ENCODE measurements at regions not wholly inside any gene's neighbourhood (a gene's known extent, or its start where the extent isn't known, plus 50 kb on each side); places are given as distances from the start of the nearest gene placed in this dataset.

DNA sequence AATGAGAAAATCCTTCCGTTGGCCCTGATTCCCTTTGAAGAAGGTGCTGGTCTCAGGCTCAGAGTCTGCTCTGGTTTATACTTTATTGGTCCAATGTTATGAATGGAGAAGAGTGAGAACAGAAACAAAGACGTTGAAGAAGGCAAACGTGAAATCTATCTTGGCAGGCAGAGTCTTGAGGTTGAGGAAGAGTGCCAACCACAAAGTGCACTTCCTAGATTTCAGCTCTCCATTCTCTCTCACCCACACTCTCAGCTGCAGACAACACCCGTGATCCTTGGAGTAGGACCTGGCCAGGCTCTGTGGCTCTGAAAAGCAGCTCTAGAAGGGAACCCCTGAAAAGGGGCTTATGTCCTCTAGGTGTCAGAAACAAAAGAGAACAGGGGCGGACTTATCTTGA lies 128.9 kb upstream of the PLXNA4 start:
- TF ChIP-seq, protein P1, sequence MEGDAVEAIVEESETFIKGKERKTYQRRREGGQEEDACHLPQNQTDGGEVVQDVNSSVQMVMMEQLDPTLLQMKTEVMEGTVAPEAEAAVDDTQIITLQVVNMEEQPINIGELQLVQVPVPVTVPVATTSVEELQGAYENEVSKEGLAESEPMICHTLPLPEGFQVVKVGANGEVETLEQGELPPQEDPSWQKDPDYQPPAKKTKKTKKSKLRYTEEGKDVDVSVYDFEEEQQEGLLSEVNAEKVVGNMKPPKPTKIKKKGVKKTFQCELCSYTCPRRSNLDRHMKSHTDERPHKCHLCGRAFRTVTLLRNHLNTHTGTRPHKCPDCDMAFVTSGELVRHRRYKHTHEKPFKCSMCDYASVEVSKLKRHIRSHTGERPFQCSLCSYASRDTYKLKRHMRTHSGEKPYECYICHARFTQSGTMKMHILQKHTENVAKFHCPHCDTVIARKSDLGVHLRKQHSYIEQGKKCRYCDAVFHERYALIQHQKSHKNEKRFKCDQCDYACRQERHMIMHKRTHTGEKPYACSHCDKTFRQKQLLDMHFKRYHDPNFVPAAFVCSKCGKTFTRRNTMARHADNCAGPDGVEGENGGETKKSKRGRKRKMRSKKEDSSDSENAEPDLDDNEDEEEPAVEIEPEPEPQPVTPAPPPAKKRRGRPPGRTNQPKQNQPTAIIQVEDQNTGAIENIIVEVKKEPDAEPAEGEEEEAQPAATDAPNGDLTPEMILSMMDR (IDR thresholded peaks at IDR 0.05; ENCODE audit: low read depth, low read length) = no peak
- no peak for TF ChIP-seq EZH2phosphoT487 (IDR thresholded peaks at IDR 0.05; ENCODE audit: low read depth)
